Activated naive CD4-positive, alpha-beta T cell treated with anti-CD3 and anti-CD28 coated beads, Interleukin-2, amount 50 U/mL, for 16 hours (primary cell): ENCODE measurements at regions not wholly inside any gene's neighbourhood (a gene's known extent, or its start where the extent isn't known, plus 50 kb on each side); places are given as distances from the start of the nearest gene placed in this dataset.

ENCODE experiments used
- DNase-seq: peaks from one replicate; pipeline ENCODE4 v3.0.0-alpha.2; 2020

DNA sequence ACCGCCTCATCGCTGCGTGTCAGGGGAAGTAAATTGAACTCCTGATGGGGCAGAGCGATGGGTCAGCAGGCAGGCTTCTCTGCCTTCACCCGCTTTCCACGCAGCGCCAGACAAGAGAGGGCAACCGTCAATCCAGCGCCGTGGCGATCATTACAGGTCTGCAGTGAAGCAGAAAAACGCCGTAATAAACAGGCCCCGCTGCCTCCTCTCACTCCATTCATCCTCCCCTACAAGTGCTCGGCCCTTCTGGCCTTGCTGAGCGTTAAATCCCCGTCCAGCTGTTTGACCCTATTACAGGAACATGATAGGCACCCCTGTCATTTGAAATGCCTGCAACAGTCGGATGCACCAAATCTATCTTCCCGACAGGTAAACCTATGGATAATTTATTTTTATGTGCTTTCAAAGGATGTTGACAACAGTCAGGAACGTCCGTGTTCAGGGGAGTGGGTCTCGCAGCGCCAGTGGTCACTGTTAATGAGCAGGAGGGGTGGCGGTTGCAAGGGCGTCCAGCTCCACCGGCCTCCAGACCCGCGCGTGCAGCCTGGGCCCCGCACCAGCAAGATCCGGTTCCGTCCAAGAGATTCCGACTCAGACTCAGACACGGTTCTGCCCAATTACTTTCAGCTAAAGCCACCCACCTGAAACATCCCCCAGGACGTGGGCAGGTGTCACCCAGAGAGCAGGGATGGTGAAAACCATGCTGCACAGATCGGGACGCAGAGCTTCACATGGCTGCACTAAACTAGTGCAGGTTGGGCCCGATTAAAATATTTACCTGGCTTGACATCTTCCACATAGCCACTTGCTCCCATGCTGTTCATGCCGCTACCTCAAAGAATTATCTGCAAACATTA is 508.0 kb upstream of the MGMT start:
- no peak for DNase-seq

DNA sequence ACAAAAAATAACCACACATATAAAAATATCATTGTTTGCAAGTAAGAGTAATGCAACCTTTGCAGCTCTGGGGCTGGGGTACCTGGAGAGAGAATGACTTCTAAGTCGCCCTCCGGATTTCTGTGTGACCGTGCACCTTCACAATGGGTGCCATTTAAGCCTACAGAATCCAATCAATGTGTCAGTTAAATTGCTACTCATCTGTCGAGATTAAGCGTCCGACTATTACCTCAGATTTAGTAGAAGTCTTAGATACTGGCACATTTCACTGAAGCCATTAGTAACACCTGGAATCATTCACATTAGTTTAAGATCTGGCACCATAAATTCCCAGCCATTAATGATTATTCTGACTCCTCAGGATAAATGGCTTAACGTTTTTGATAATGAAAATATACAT is 507.3 kb upstream of the MGMT start:
- DNase-seq = no peak

DNA sequence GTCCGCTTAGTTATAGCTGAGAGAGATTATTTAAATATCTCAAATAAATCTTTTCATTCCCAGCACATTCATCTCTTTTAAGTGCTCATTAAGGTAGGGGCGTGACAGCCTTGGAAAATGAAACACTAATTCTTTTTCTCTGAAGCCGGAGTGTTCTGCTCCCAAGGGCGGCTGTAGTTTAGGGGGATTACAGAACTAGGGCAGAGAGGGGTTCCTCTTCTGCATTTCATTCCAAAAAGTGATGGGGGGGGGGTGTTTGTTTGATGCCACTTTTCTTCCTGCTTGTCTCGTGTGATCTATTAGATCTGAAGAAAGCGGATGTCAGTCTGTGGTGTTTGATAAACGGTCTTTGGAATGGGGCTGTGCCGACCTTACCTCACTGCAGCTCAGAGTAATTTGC is 506.5 kb upstream of the MGMT start:
- no peak for DNase-seq

DNA sequence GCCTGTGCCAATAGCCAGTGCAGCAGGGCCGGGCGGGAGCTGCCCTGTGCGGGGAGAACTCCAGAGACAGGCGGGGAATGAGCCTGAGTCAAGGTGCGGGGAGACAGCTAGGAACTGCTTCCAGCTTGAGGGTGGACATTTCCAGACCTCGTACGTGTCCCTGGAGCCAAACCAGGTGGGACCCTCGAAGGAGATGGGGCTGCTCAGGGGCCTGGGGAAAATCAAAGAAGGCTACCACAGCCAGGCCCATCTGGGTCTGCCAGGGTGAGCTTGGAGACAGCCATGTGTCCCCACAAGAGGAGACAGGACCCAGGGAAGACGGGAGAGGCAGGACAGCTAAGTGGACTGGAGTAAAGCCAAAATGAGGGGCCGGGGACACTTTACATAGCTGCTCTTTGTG is 504.9 kb upstream of the MGMT start:
- DNase-seq = no peak

DNA sequence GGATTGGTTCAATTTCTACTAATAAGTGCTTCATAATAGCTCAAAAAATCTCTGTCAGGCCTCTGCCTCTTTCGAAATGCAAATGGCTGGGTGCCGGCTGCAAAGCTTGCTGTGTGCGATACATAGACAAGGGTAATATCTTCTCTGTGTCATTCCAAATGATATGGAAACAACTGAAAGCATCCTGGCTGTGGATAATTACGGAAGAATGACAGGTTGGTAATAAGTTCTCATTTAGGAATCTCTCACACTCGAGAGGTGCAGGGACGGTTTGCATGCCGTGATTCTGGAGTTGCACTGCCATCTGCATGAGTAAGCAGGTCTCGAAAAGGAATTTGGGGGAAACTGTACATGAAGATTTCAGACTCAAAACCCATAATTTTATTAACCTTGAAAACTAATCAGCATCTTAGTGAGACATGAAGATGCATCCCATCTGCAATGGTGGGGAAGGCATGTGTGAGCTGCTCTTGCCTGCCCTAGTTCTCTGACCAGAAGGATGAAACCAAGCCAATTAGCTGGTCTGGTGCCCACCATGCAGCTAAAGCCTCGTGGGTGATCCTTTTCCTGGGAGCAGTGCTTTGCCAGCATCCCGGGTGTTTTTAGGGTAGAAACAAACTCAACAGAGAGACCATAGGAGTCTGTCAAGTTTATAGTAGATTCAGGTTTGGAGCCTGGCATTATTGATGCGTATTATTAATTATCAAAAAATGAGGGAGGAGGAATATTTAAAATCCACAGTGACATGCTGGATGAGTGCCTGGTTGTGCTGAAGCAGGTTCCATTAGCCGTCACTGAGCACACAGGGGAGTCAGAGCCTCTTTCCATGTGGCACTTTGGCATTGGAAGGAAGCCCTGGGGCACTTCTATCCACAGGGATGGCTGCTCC is 503.6 kb upstream of the MGMT start:
- no peak for DNase-seq

DNA sequence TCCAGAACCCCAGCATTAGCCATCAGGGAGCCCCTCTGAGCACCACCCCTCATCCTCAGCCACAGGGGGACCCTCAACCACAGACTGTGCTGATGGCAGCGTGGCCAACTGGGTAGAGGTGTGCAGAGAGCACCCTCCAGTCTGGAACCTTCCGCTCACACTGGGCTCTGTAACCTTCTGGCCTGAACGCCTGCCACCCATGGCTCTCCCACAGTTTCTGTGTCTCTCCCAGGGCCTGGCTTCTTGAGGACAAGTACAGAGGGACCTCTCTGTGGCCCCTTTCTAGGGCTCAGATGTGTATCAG is 503.0 kb upstream of the MGMT start:
- DNase-seq = no peak

DNA sequence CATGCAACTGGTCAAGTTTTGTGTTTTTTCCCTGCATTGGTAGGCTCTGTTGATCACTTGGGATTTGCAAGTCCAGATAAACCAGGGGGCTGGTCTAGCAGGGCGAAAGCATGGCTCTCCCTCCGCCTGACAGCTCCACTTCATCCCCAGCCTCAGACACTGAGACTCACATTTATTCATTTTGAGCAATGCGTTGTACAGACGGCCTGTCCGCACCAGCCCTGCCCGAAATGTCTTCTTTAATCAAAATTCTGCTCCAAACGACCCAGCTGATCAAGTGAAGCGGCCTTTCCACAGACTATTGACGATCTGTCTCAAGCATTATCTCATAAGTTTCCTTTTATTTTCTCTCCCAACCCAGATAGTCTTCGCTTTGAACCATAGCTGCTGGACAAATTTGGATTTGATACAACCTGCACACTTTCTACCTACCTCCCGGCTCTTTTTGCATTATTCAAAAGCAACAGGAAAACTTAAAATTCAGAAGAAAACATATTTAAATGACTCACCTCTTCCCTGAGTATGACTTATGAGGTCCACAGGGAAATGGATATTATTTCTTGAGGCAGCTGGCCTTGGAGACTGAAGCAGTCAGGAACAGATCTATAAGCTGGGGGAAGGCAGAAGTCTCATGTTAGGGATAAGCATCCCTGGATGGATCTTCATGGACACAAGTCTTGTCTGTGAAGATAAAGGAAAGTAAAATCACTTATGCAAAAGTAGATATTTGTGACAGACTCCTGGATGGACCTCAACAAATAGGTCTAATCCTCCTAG is 498.9 kb upstream of the MGMT start:
- DNase-seq = no peak

DNA sequence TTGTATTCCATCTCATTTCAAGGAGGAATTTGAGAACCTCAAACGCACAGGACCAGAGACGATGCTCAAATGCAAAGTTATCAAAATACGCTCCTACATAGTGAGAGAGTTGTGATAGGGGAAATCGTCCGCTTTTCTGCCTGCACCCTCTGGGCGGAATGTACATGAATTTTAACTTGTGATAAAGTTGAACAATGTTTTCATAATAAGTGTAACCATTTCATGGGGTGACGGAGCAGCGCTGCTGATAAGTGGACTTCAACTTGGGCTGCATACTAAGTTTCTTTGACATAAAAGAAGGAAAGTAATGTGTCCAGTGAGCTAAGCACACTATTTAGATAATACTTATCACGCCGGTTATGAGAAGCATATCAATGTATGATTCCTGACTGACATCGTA is 497.5 kb upstream of the MGMT start:
- DNase-seq = no peak

DNA sequence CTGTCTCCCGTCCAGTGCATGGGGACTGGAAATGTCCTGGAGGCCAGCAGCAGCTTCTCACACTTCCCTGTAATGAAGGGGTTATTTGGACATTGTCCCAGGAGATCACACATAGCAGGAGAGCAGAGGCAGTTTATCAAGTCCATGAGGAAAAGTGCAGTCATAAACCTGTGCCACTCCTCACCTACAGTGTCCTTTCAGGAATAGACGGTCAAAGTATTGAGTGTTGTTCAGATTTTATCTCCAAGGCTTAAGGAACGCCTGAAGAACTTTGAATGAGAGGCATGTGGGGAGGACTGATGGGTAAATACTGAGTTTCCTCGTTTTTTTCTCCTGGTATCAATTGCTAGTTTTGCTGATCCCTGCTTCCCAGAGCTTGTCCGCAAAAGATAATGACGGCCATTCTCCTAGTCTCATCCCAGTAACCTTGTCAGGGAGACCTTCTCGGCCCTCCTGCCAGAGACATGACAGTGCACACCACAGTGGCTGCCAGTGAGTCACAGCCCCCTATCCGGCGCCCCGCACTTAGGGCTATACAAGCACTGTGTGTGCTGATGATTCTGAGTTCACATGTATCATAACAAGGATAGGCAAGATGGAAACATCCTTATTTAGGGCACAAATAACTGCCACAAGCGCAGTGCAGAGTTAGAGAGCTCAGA is 495.5 kb upstream of the MGMT start:
- DNase-seq = no peak

DNA sequence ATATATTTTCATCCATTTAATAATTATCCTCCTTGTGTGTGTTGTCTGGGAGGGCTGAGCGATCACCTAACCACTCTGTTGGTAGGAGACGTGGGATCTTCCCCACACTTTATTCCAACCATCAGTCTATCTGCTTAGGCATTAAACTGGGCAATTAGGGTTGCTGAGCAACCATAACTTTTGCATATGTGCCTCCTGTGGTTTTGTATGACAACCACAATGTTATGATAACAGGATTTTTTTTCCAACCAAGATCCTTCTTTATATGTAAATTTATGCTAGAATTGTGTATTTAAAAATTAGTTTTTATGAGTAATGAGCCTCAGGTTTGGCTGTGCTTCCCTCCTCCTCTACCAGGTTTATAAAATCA is 495.0 kb upstream of the MGMT start:
- no peak for DNase-seq

DNA sequence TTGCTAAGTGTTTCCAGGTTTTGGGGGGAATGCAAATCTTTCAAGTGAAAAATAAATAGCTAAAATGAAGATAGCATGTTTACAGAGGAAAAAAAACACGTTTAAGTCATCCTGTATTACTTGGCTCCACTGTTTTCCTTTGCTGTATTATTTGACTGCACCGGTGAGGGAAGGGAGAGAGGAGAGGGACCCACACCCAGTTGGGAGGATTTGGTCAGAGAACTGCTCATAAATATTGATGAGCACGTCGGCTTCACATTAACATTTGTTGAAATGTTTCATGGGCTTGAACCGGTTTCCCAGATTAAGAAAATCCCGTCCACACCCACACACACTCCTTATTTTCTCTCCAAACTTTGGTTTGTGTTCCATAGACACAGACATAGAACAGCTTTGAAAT is 493.8 kb upstream of the MGMT start:
- no peak for DNase-seq

DNA sequence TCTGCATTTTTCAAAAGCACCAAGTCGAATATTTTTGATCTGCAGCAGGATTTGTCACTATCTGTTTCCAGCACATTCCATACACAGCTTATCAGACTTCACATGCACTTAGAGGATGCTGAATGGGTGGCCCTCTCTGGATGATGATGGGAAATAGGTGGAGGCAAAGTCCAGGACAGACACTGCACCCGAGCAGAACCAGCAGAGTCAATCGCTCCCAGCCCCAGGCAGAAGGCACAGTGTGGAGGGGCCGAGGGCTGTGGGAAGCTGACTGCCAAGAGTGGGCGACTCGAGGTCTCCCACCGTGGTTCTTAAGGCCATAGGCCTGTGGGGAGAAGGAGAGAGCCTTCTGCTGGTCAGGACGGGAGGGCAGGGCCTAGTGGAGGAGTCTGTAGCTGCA is 490.2 kb upstream of the MGMT start:
- DNase-seq = no peak

DNA sequence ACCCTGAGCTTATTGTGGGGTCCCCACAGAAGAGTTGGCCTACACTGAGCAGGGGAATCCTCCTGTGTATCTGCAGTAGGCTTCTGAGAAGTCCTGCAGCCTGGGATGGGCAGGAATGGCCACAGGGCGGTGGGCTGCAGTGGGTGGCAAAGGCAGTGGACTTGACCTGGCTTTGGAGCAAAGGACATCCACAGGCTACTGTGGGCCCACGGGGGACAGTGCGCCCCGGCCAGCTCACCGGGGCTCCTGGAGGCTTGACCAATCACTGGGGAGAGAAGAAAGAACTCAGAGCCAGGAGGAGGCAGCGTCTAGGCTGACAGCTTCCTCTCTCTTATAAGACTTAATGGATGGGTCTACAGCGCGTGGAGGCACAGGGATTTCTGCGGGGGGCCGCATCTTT is 488.8 kb upstream of the MGMT start:
- no peak for DNase-seq

DNA sequence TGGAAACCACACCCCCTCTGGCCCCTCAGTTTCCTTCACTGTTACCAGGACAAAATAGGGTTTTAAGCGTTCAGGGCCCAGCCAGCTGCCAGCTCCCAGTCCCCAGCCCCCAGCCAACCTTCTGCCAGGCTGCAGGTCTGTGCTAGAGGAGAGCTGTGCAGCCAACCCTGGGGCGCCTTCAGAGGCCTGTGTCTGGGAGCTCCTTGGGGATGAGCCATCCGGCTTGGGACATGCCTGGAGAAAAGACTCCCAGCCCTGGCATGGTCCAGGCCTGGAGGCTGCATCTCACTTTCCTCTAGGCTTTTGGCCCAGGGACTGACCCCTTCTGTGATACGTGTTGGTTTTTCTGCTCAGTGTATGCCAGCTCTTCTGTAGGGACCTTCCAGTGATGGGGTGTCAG is 487.6 kb upstream of the MGMT start:
- DNase-seq = no peak

DNA sequence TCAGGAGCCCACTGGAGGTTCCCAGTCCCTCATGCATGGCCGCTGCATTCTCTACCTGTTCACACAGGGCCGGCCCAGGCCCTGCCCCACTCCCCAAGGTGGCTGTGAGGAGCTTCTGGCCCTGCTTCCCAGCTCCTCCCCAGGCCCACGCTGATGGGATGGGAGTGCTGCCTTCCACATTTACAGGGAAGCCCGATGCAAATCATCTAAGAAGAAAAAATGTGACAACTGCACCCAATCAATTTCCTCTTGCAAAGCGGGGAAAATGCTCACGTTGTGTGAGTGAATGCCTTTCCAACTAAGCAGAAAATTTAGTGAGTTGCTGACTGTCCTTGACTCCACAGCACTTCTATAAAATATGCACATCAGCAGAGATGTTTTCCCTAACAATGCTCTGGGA is 485.8 kb upstream of the MGMT start:
- no peak for DNase-seq

DNA sequence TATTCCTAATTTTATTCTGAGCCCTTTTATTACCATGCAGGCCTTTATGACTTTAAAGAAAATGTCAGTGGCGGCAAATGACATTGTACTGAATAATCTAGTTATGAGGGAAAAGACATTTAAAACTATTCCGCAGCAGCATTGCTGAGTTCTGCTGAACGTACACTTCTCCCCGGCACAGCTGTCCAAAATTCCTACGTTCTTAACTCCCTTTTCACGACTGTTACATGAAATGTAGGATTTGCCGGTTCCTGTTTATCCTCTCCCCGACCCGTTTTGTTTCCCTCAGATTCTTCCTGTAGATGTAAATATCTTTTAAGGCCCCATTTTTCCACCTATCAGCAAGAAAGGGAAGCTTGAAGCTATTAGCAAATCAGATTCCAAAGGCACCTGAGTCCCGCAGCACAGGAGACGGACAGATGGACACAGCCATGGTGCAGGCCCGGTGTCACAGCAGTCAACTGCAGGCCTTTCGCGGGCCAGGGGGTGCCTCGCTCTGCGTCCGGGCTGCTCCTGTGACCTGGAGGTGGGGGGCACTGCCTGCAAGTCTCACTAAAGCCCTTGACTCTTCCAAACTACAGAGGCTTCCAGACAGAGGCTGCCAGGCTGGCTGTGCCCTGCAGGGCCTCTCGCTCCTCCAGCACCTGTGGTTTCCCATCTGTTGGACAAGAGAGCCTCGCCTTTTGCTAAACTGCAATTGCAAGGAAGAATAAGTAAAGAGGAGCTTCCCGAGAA is 485.0 kb upstream of the MGMT start:
- no peak for DNase-seq

DNA sequence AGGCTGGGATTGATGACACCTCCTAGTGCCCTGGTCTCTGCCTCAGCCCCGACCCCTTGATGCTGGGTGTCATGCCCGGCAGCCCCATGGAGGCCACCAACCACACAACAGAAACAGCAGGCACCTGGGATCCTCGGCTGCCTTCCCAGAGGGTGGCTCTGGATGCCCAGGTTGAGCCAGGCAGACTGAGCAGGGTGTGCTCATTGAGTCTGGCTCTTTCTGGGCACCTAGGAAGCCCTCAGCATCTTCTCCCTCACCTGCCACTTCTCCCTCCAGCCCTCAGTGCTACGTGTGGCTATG is 484.5 kb upstream of the MGMT start:
- no peak for DNase-seq

DNA sequence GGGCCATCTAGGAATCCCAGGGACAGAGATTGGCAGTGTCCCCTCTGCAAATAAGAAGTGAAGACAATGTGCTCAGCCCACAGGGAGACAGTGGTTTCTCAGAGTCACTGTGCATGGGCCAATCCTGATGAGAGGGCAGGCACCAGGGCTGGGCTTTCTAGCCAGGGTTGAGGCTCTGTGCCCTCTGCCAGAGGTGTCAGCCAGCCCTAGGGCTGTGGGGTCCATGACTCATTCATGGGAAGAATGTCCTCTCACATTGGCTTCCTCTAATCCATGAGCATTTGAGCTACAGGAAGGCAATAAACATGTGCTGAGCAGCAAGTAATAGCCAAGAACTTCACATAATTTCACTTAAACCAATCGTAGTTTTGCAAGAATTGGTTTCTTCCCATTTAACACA is 482.0 kb upstream of the MGMT start:
- no peak for DNase-seq

DNA sequence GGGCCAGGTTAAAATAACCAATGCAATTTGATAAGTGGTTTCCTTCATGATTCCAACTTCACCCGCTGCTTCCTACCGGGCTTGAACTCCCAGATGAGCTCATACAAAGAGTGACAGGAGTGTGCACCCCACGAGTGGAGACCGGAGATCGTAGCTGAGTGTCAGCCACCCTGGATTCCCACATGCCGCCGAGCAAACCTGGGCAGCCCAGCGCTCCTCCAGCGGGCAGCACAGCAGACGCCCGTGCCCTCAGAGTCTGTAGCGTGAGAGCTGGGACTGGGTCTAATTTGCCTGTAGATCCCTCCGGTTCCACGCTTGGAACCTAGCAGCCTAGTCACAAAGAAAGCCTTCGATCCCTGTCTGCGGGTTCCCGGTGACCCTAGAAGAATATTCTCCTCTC is 476.1 kb upstream of the MGMT start:
- no peak for DNase-seq

DNA sequence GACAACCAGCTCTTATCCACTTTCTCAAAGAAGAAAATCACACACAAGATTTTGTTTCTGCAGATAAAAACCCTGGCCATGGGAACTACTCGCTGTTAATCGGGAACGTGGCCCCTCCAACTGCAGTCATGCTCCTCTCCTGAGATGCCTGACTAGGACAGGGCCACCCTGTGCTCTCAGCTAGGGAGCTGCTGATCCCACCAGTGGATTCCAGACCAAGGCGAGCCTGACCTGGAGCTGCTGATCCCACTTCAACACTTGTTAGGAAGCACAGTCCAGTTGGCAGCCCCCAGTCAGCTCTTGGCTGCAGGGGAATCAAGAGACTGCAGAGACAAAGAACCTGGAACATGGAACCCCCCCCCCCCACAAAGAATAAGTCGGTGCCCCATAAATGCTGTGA is 474.3 kb upstream of the MGMT start:
- DNase-seq = no peak

DNA sequence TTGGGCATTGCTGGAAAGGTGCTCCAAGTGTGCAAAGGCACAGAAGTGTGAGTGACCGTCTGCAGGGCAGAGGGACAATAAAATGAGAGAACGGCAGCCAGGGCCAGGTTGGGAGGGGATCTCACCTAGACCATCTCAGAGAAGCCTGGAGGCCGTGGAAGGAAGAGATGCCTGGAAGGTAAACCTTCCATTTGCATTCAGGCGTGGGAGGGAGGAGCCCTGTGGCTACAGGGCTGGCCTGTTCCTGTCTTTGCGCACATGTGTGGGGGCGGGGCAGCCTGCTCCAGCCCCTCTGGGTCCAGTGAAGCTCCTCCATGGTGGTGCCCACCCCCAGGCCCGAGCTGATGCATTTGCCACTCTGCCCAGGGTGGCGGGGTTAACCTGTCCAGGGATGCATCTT is 473.6 kb upstream of the MGMT start:
- no peak for DNase-seq

DNA sequence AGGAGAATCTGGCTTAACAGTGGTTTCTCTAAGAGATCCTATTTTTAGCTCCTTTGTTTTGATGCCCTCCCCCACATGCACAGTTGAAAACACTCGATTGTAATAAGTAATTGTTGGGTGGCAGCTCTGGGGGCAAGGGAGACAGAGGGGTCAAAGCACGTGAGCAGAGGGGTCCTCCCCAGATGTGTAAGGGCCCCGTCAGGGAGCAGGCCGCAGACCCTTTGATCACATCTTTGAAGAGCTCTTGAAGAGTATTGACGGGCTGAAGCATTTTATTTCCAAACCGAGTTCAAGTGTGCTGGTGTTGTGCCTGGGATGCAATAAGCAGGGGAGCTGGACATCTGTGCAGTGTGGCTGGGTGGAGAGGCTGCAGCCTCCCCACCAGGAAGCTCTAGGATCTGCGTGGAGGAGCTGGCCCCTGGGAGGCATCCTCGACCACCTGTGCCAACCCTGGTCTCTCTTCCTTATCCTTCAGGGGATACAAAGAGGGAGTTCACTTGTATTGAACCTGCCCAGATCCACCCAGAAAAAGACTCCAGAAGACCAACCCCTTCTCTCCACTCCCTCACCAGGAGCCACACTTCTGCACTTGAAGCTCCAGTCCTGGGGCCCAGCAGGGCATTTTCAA is 473.0 kb upstream of the MGMT start:
- DNase-seq = no peak
